Ovary (tissue), 7 donors: ENCODE measurements at regions not wholly inside any gene's neighbourhood (a gene's known extent, or its start where the extent isn't known, plus 50 kb on each side); places are given as distances from the start of the nearest gene placed in this dataset.

ENCODE experiments used
- DNase-seq, 5 donors: peaks; one replicate each; pipeline ENCODE4 v3.0.0-alpha.2; 2019 to 2020
- H3K27ac ChIP-seq, 2 donors: fragments of 200-600 bp; one replicate each; pipeline versions ENCODE4 v1.5.1 to v1.8.0; 2019 to 2022
- H3K27me3 ChIP-seq: fragments of 200-600 bp; one replicate; pipeline ENCODE4 v1.8.0; 2022
- H3K36me3 ChIP-seq: fragments of 200-600 bp; sonication (generic); one replicate; pipeline ENCODE4 v1.5.1; 2019
- H3K4me1 ChIP-seq: one replicate; pipeline ENCODE4 v1.8.1; 2013; ENCODE audit warnings: mild to moderate bottlenecking, moderate library complexity; ENCODE audit not compliant: insufficient read depth
- H3K4me3 ChIP-seq: fragments of 200-600 bp; sonication (generic); one replicate; pipeline ENCODE4 v1.5.1; 2017
- H3K9me3 ChIP-seq, 2 donors: fragments of 200-600 bp in 1 of 2; sonication (generic) in 1 of 2; one replicate each; pipeline versions ENCODE4 v1.5.1 to v1.8.1; 2013 to 2019; ENCODE audit warnings: mild to moderate bottlenecking in 1 of 2, moderate library complexity in 1 of 2
- EP300 ChIP-seq: sonication (generic); formaldehyde crosslinking; IDR thresholded peaks from one replicate; pipeline ENCODE4 v1.6.1; 2017; ENCODE audit warnings: antibody characterized with exemption
- POLR2A ChIP-seq: fragments of 450-650 bp; IDR thresholded peaks from one replicate; pipeline ENCODE4 v1.6.1; 2017; ENCODE audit warnings: antibody characterized with exemption, mild to moderate bottlenecking, moderate library complexity
- WGBS, 3 donors: extraction: QIAGEN DNeasy Blood & Tissue Kit in 1 of 3; methylation state at CpG; one replicate each; pipeline versions ENCODE4 v1.1.5 to v1.1.7; 2013 to 2017; 5-methylcytosine and 5-hydroxymethylcytosine counted together
- intact Hi-C, 4 donors: fragments of 100-400 bp; cut with DNase I; formaldehyde crosslinking; loops; one replicate each; pipeline versions ENCODE4 v1.11.0 to v1.15.1; 2022 to 2023
- TF ChIP-seq, protein P1 (sequence below), 3 donors: fragments of 450-650 bp in 2 of 3; fragments of 200-600 bp in 1 of 3; IDR thresholded peaks; one replicate each; pipeline versions ENCODE4 v1.5.1 to v1.8.0; 2016 to 2022; ENCODE audit warnings: antibody characterized with exemption in 3 of 3, mild to moderate bottlenecking in 1 of 3
- donor health status: DM: no; HTN: no; CAD: no; lungs with moderate emphysema.
- donor health status: DM: no; HTN: no; CAD: no.
- donor health status: Bipolar disorder and iron deficiency.
- donor health status: DM: no; HTN: no; CAD: no.
- donor health status: DM: yes; HTN: yes; CAD: no.

DNA sequence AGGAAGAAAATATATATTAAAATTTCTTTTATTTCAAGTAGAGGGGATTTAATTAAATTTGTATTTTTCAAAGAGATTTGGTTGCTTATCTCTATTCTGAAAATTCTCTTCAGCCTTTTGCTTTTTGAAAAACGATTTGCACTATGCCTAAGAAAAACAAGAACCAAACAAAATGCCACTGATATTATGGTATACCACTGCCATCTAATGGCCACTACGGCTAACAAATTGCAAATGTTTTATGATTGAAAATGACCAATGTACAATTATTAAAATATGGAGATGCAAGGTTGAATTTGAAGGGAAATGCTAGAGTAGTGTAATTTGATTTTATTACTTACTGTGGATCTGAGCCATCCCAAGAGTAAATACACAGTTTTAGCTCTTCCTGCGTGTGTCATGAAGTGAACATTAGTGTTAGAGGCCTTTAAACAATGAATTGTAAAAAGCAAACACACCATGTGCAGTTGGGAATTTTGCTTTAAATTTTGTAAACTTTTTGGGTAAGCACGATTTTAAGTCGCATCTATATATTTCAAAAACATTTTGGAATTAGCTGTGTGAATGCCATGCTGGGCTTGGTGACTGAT lies 137.4 kb upstream of the USP25 start:
- no peaks in the 10 kb centered on the region for H3K36me3 ChIP-seq
- 11 to 24% (median 16%) methylated on average over 5 of the region's 5 CpGs for WGBS, 3 donors
- no peaks in the 10 kb centered on the region for H3K4me1 ChIP-seq
- no peak overlapping the region for H3K27ac ChIP-seq
- H3K9me3 ChIP-seq = no peaks in the 10 kb centered on the region
- H3K27me3 ChIP-seq = no peaks in the 10 kb centered on the region
- intact Hi-C loops = loop anchor here in 1 of 4 donors (10.0 kb wide), 1 partner anchor 1338 kb away; no protein-coding TSS in a partner anchor
- TF ChIP-seq POLR2A = no peak
- TF ChIP-seq EP300 = no peak
- TF ChIP-seq, protein P1, sequence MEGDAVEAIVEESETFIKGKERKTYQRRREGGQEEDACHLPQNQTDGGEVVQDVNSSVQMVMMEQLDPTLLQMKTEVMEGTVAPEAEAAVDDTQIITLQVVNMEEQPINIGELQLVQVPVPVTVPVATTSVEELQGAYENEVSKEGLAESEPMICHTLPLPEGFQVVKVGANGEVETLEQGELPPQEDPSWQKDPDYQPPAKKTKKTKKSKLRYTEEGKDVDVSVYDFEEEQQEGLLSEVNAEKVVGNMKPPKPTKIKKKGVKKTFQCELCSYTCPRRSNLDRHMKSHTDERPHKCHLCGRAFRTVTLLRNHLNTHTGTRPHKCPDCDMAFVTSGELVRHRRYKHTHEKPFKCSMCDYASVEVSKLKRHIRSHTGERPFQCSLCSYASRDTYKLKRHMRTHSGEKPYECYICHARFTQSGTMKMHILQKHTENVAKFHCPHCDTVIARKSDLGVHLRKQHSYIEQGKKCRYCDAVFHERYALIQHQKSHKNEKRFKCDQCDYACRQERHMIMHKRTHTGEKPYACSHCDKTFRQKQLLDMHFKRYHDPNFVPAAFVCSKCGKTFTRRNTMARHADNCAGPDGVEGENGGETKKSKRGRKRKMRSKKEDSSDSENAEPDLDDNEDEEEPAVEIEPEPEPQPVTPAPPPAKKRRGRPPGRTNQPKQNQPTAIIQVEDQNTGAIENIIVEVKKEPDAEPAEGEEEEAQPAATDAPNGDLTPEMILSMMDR (IDR thresholded peaks at IDR 0.05) = peak in 2 of 3 donors; percentile 26 to 29
- H3K4me3 ChIP-seq = no peak overlapping the region
- DNase-seq = no peak

DNA sequence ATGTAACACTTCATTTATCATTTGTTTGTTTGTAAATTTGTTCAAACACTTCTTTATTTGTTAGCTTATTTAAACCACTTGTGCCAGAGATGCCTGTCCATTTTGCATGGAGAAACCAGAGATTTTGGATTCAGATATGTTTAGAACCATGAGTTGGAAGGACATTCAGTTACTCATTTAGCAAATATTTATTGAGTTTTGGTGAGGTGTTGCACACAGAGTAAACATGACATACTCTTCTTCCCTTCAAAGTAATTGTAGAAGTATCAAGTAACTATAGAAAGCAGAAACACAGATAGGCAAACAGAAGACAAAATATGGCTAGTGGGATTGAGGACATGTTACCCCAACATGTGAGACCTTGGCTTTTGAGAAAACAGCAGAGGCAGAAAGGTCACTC lies 136.8 kb upstream of the USP25 start:
- Histone ChIP-seq H3K27me3 (no peaks in the 10 kb centered on the region), H3K9me3 (no peaks in the 10 kb centered on the region), H3K36me3 (no peaks in the 10 kb centered on the region), H3K27ac (no peak overlapping the region), H3K4me3 (no peak overlapping the region), H3K4me1 (no peaks in the 10 kb centered on the region)
- no peak for TF ChIP-seq POLR2A
- TF ChIP-seq, protein P1 (IDR thresholded peaks at IDR 0.05) = no peak
- TF ChIP-seq EP300 = no peak
- no peak for DNase-seq
- intact Hi-C loops = loop anchor here in 1 of 4 donors (10.0 kb wide), 1 partner anchor 1338 kb away; no protein-coding TSS in a partner anchor

DNA sequence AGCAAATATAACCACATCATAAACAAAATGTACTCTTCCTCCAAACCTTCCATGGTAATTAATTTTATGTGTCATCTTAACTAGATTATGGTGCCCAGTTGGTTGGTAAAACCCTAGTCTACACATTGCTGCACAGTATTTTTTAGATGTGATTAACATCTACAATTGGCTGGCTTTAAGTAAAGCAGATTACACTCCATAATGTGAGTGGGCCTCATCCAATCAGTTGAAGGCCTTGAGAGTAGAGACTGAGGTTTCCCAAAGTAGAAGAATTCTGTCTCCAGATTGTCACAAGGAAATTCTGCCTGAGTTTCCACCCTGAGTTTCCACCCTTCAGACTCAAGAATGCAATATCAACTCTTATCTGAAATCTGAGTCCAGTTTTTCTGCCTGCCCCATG lies 128.4 kb upstream of the USP25 start:
- intact Hi-C loops = no loop called here
- no peak for DNase-seq
- Histone ChIP-seq H3K9me3 (no peaks in the 10 kb centered on the region), H3K36me3 (no peaks in the 10 kb centered on the region), H3K4me3 (no peak overlapping the region), H3K27ac (no peak overlapping the region), H3K27me3 (no peaks in the 10 kb centered on the region), H3K4me1 (no peaks in the 10 kb centered on the region)
- TF ChIP-seq, protein P1 (IDR thresholded peaks at IDR 0.05) = no peak
- TF ChIP-seq POLR2A = no peak
- TF ChIP-seq EP300 = no peak

DNA sequence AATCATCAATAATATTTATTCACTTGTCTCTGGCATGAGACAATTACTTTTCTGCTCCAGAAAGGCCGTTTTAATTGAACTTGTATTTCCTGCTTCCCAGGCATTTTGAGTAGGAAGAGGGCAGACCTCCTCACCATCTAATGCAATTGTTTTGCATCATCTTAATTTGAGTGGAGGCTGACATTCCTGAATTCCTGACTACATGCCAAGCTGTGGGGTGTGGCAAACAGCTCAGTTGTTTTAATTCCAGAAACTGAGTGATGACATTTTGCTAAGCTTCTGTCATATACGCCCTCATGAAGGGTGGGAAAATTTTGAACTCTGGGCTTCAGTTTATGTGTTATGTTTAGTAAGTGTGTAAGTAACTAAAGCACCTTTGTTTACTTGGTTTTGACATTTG lies 125.4 kb upstream of the USP25 start:
- H3K4me3 ChIP-seq = no peak overlapping the region
- 29 to 41% (median 35%) methylated on average over 2 of the region's 2 CpGs for WGBS, 3 donors

More for the DNA sequence above, 125.4 kb upstream of the USP25 start:
- no peaks in the 10 kb centered on the region for H3K36me3 ChIP-seq
- H3K27me3 ChIP-seq = no peaks in the 10 kb centered on the region
- DNase-seq = no peak
- H3K4me1 ChIP-seq = no peaks in the 10 kb centered on the region
- intact Hi-C loops = no loop called here
- no peaks in the 10 kb centered on the region for H3K9me3 ChIP-seq
- TF ChIP-seq EP300 = no peak
- TF ChIP-seq, protein P1 (IDR thresholded peaks at IDR 0.05) = no peak
- TF ChIP-seq POLR2A = no peak
- no peak overlapping the region for H3K27ac ChIP-seq
